Neuronal stem cell (in vitro differentiated cells): ENCODE measurements at regions not wholly inside any gene's neighbourhood (a gene's known extent, or its start where the extent isn't known, plus 50 kb on each side); places are given as distances from the start of the nearest gene placed in this dataset.
A peak's percentile ranks its signal among the peaks of the same experiment; 100 is the strongest.

ENCODE experiments used
- DNase-seq: peaks from one replicate; pipeline ENCODE4 v3.0.0-alpha.2; 2013; ENCODE audit warnings: low spot score
- H2AFZ ChIP-seq: one replicate; pipeline ENCODE4 v1.6.1; 2013; ENCODE audit warnings: mild to moderate bottlenecking, low read length, inconsistent platforms
- H2AK5ac ChIP-seq: 2 replicates; pipeline ENCODE4 v1.6.1; 2013; ENCODE audit warnings: low read depth, mild to moderate bottlenecking, inconsistent platforms, low read length, moderate library complexity, mixed read lengths
- H2BK120ac ChIP-seq: 2 replicates; pipeline ENCODE4 v1.6.1; 2013; ENCODE audit warnings: low read depth, mild to moderate bottlenecking, inconsistent platforms, low read length, moderate library complexity, mixed read lengths
- H2BK12ac ChIP-seq: one replicate; pipeline ENCODE4 v1.6.1; 2013; ENCODE audit warnings: low read length, inconsistent platforms
- H2BK15ac ChIP-seq: 2 replicates; pipeline ENCODE4 v1.6.1; 2013; ENCODE audit warnings: mild to moderate bottlenecking, low read length, inconsistent platforms, mixed read lengths
- H2BK5ac ChIP-seq: one replicate; pipeline ENCODE4 v1.6.1; 2013; ENCODE audit warnings: inconsistent platforms, mild to moderate bottlenecking, low read length, moderate library complexity
- H3K14ac ChIP-seq: one replicate; pipeline ENCODE4 v1.6.1; 2013; ENCODE audit warnings: low read length, inconsistent platforms
- H3K18ac ChIP-seq: 2 replicates; pipeline ENCODE4 v1.6.1; 2013; ENCODE audit warnings: low read length, inconsistent platforms
- H3K23ac ChIP-seq: 2 replicates; pipeline ENCODE4 v1.6.1; 2013; ENCODE audit warnings: low read depth, mild to moderate bottlenecking, mixed read lengths, low read length, inconsistent platforms; ENCODE audit not compliant: poor library complexity
- H3K27ac ChIP-seq: replicated peaks from 3 replicates; pipeline ENCODE4 v1.5.1; 2013; ENCODE audit warnings: low read length, inconsistent platforms
- H3K27me3 ChIP-seq, 3 experiments: 2 replicates each; pipeline ENCODE4 v1.6.1; 2013; ENCODE audit warnings: low read length in 3 of 3, mild to moderate bottlenecking in 2 of 3, inconsistent platforms in 1 of 3, low read depth in 1 of 3, mixed read lengths in 1 of 3, moderate library complexity in 1 of 3; ENCODE audit not compliant: control insufficient read depth in 3 of 3, insufficient read depth in 3 of 3
- H3K36me3 ChIP-seq, 2 donors: replicated peaks in 1 of 2; 2 replicates each; pipeline ENCODE4 v1.6.1; 2013; ENCODE audit warnings: low read length in 2 of 2; ENCODE audit not compliant: control insufficient read depth in 2 of 2, insufficient read depth in 2 of 2
- H3K4ac ChIP-seq: 2 replicates; pipeline ENCODE4 v1.6.1; 2013; ENCODE audit warnings: inconsistent platforms, mild to moderate bottlenecking, low read length, moderate library complexity
- H3K4me1 ChIP-seq, 2 donors: 1 replicate in 1 of 2; 2 replicates in 1 of 2; pipeline ENCODE4 v1.6.1; 2013; ENCODE audit warnings: low read length in 2 of 2, low read depth in 1 of 2; ENCODE audit not compliant: control insufficient read depth in 2 of 2, insufficient read depth in 1 of 2
- H3K4me2 ChIP-seq: one replicate; pipeline ENCODE4 v1.6.1; 2013; ENCODE audit warnings: mild to moderate bottlenecking, low read length, inconsistent platforms; ENCODE audit not compliant: insufficient read depth, poor library complexity, severe bottlenecking
- H3K4me3 ChIP-seq, 2 donors: 2 replicates each; pipeline ENCODE4 v1.5.1; 2013; ENCODE audit warnings: low read length in 2 of 2, mild to moderate bottlenecking in 2 of 2, inconsistent platforms in 1 of 2, moderate library complexity in 1 of 2
- H3K79me1 ChIP-seq: one replicate; pipeline ENCODE4 v1.6.1; 2013; ENCODE audit warnings: low read depth, mild to moderate bottlenecking, inconsistent platforms, low read length, moderate library complexity
- H3K9ac ChIP-seq: one replicate; pipeline ENCODE4 v1.6.1; 2013; ENCODE audit warnings: mild to moderate bottlenecking, low read depth, low read length, inconsistent platforms; ENCODE audit not compliant: poor library complexity
- H3K9me3 ChIP-seq, 2 donors: replicated peaks in 1 of 2; 2 replicates each; pipeline versions ENCODE3 to v1.6.1; 2013; ENCODE audit warnings: low read length in 2 of 2, mild to moderate bottlenecking in 2 of 2, inconsistent platforms in 1 of 2, low read depth in 1 of 2, mixed read lengths in 1 of 2, moderate library complexity in 1 of 2; ENCODE audit not compliant: control insufficient read depth in 2 of 2, insufficient read depth in 1 of 2
- H4K8ac ChIP-seq: one replicate; pipeline ENCODE4 v1.6.1; 2013; ENCODE audit warnings: low read depth, mild to moderate bottlenecking, inconsistent platforms, low read length, moderate library complexity
- H4K91ac ChIP-seq: one replicate; pipeline ENCODE4 v1.6.1; 2013; ENCODE audit warnings: low read length, low read depth, mild to moderate bottlenecking, inconsistent platforms; ENCODE audit not compliant: poor library complexity
- WGBS, 2 donors: extraction: QIAGEN DNeasy Blood & Tissue Kit; methylation state at CpG; one replicate each; pipeline ENCODE4 v1.1.7; 2013; ENCODE audit warnings: missing lambda C conversion rate in 2 of 2, mixed read lengths in 1 of 2; ENCODE audit not compliant: insufficient read length in 2 of 2, insufficient replicate concordance in 1 of 2; ENCODE audit errors: extremely low coverage in 2 of 2; 5-methylcytosine and 5-hydroxymethylcytosine counted together

DNA sequence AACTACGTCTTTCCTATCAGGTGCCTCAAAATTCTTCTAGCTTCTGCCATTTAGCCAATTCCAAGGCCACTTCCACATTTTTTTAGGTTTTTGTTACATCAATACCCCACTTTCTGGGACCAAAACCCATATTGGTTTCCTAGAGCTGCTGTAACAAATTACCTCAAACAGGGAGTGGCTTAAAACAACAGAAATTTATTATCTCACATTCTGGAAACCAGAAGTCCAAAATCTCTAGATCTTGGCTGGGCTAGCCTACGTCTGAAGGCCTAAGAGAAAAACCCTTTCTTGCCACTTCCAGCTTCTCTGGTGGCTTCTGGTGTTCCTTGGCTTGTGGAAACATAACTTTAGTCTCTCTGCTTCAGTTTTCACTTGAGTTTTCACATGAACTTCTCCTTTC lies 85.1 kb upstream of the BMPER start:
- Histone ChIP-seq H3K4me1 (peaks cover 0 to 3% of the 10 kb centered on the region in 2 donors), H3K79me1 (peaks cover 2% of the 10 kb centered on the region), H2BK15ac (no peak overlapping the region), H2BK12ac (no peak overlapping the region), H2AK5ac (no peak overlapping the region), H3K4me2 (no peak overlapping the region), H3K9me3 (peaks cover 0 to 4% of the 10 kb centered on the region in 2 donors), H2BK5ac (no peak overlapping the region), H3K36me3 (no peaks in the 10 kb centered on the region), H3K9ac (no peak overlapping the region), H3K18ac (no peak overlapping the region), H2AFZ (no peak overlapping the region), H4K8ac (no peak overlapping the region), H3K23ac (no peak overlapping the region), H4K91ac (no peak overlapping the region), H3K4me3 (no peak overlapping the region), H3K14ac (no peak overlapping the region), H2BK120ac (no peak overlapping the region), H3K27me3 (peaks cover 0 to 2% (median 0%) of the 10 kb centered on the region in 3 experiments), H3K27ac (no peak overlapping the region), H3K4ac (no peak overlapping the region)
- DNase-seq: no peak
- no CpG with 5 or more reads among the region's 2 CpGs for WGBS, 2 donors

DNA sequence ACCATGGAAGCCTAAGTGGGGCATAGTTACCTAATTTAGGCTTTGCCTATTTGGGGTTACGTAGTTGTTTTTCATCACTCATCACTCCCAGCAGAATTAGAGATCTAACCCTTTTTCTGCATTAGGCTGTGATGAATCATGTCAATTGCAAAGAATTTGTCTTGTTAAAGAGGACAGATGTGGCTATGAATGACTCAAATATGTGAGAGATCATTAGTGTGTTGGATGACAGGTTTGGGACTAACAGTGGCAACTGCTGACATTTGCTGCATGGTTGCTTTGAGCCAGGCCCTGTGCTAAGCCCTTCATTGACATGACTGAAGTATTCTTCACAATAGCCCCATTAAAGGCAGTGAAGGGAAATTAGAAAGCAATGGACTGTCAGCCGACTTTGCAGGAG lies 83.4 kb upstream of the BMPER start:
- H3K9me3 ChIP-seq: peaks cover 0 to 4% of the 10 kb centered on the region in 2 donors
- no peaks in the 10 kb centered on the region for H3K4me1 ChIP-seq
- DNase-seq: no peak
- peaks cover 2% of the 10 kb centered on the region for H3K79me1 ChIP-seq
- H3K27ac ChIP-seq: no peak overlapping the region
- H3K23ac ChIP-seq: no peak overlapping the region
- no peak overlapping the region for H3K4me2 ChIP-seq
- H2BK15ac ChIP-seq: no peak overlapping the region
- H2BK12ac ChIP-seq: no peak overlapping the region
- H3K14ac ChIP-seq: no peak overlapping the region
- H2BK120ac ChIP-seq: no peak overlapping the region
- peaks cover 0 to 2% (median 0%) of the 10 kb centered on the region in 3 experiments for H3K27me3 ChIP-seq
- H3K18ac ChIP-seq: no peak overlapping the region
- no peak overlapping the region for H2AK5ac ChIP-seq
- H3K4ac ChIP-seq: no peak overlapping the region
- H3K9ac ChIP-seq: no peak overlapping the region
- WGBS, 2 donors: no CpG with 5 or more reads among the region's 2 CpGs
- no peak overlapping the region for H2AFZ ChIP-seq
- H3K4me3 ChIP-seq: no peak overlapping the region
- H4K91ac ChIP-seq: no peak overlapping the region
- no peaks in the 10 kb centered on the region for H3K36me3 ChIP-seq
- no peak overlapping the region for H4K8ac ChIP-seq
- no peak overlapping the region for H2BK5ac ChIP-seq

DNA sequence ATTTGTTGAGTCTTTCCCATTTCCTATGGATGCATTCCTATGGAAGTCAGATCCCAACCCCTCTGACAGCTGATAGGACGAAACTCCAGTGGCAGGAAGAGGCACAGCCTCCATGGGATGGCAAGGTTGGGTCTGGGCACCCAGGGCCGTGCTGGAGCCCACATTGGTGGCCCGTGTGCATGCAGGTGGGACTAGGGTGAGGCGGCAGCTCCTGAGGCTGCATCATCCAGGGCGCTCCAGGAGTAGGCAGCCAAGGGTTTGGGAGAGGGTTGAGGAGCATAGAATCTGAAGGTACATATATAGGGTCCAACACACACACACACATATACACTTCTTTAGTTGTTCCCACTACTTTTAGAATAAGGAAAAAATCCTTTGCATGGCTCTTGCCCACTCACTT lies 81.4 kb upstream of the BMPER start:
- DNase-seq: no peak
- Histone ChIP-seq H3K27ac (no peak overlapping the region), H2BK12ac (no peak overlapping the region), H2BK5ac (no peak overlapping the region), H3K4me3 (no peak overlapping the region), H3K79me1 (peaks cover 2% of the 10 kb centered on the region), H3K18ac (peak overlapping the region; percentile 84), H3K4me1 (no peaks in the 10 kb centered on the region), H2AK5ac (no peak overlapping the region), H3K27me3 (peaks cover 0 to 2% (median 0%) of the 10 kb centered on the region in 3 experiments), H2BK15ac (no peak overlapping the region), H4K8ac (no peak overlapping the region), H2BK120ac (no peak overlapping the region), H3K4ac (no peak overlapping the region), H3K36me3 (no peaks in the 10 kb centered on the region), H3K9ac (no peak overlapping the region), H3K9me3 (peaks cover 0 to 4% of the 10 kb centered on the region in 2 donors), H3K23ac (no peak overlapping the region), H3K14ac (peak overlapping the region; percentile 98), H2AFZ (no peak overlapping the region), H4K91ac (no peak overlapping the region), H3K4me2 (no peak overlapping the region)
- no CpG with 5 or more reads among the region's 5 CpGs for WGBS, 2 donors

DNA sequence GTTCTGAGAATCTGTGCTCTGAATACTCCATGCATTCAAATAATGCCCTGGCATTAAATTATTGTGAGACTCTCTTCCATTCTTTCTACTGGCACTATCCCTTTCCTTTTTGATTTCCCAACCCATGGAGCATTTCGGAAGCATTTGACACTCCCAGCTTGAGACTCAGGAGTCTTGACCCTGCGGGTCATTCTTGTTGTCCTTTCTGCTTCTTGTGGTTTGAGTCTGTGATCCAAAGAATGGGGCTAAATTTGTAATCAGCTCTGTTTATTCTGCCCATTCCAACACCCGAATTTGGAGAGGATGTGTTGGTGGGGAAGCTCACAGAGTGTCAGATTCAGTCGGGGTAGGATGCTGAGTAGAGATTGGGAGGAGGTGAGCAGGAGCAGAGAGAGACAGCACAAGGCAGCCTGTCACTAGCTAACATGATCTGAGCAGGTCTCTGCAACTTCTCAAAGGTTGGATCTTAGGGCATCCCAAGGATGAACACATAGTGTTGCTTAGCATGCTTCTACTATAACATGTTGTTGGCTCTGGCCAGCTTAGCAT lies 80.4 kb upstream of the BMPER start:
- Histone ChIP-seq H3K79me1 (peaks cover 2% of the 10 kb centered on the region), H2AFZ (no peak overlapping the region), H3K23ac (no peak overlapping the region), H3K18ac (no peak overlapping the region), H3K27ac (no peak overlapping the region), H2BK5ac (no peak overlapping the region), H4K91ac (no peak overlapping the region), H3K36me3 (no peaks in the 10 kb centered on the region), H4K8ac (no peak overlapping the region), H3K4me3 (no peak overlapping the region), H3K4me1 (no peaks in the 10 kb centered on the region), H3K14ac (no peak overlapping the region), H2AK5ac (no peak overlapping the region), H3K4ac (no peak overlapping the region), H3K4me2 (no peak overlapping the region), H3K9ac (no peak overlapping the region), H2BK15ac (no peak overlapping the region), H3K27me3 (peaks cover 0 to 2% (median 0%) of the 10 kb centered on the region in 3 experiments), H2BK12ac (no peak overlapping the region), H2BK120ac (no peak overlapping the region), H3K9me3 (peaks cover 0 to 4% of the 10 kb centered on the region in 2 donors)
- WGBS, 2 donors: no CpG with 5 or more reads among the region's 4 CpGs
- DNase-seq: no peak
